HG03135 (cell line): ENCODE measurements at regions not wholly inside any gene's neighbourhood (a gene's known extent, or its start where the extent isn't known, plus 50 kb on each side); places are given as distances from the start of the nearest gene placed in this dataset.

Experiments
- ATAC-seq: cut with Tn5 transposase; IDR thresholded peaks from one replicate; pipeline ENCODE4 v1.9.1; 2021; ENCODE audit warnings: mild to moderate bottlenecking, moderate library complexity; ENCODE audit not compliant: unreplicated experiment

DNA sequence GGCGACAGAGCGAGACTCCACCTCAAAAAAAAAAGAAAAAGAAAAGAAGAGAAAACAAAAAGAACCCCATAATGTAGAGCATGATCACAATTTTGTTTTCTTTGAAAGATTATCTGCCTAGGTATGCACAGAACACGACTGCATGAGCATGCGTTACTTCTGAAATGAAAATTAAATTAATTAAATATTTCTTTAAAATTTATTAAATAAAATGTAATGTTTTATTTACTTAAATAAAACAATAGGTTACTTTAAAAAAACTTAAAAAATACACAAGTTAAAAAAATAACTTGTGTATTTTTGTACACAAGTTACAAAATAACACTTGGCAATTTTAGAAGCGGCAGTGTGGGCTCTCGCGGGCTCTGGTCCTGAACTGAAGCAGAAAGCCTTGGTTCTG is 107.8 kb downstream of the TFAP2A start:
- no peak for ATAC-seq

DNA sequence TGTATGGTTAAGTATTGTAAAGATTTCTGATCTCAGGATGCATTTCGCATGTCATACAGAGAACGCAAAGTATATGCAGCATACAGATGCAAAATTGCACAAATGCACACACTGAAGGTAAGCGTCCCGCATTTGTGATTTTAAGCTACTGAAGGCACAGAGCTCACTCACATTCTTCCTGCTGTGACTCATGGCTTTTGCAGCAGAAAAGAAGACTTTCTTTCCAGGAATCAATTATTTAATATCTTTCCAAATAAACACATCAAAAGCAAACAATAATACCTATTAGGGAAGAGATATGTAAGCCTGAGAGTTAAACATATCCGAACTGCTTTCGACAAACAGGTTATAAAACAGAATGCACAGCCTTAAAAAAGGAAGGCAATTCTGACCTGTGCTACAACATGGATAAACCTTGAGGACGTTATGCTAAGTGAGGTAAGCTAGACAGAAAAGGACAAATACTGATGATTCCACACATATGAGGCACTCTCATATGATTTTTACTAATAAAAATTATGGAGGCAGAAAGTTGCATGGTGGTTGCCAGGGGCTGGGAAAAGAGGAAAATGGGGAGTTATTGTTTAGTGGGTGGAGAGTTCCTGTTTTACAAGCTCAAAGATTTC is 109.0 kb downstream of the TFAP2A start:
- ATAC-seq, result no peak

DNA sequence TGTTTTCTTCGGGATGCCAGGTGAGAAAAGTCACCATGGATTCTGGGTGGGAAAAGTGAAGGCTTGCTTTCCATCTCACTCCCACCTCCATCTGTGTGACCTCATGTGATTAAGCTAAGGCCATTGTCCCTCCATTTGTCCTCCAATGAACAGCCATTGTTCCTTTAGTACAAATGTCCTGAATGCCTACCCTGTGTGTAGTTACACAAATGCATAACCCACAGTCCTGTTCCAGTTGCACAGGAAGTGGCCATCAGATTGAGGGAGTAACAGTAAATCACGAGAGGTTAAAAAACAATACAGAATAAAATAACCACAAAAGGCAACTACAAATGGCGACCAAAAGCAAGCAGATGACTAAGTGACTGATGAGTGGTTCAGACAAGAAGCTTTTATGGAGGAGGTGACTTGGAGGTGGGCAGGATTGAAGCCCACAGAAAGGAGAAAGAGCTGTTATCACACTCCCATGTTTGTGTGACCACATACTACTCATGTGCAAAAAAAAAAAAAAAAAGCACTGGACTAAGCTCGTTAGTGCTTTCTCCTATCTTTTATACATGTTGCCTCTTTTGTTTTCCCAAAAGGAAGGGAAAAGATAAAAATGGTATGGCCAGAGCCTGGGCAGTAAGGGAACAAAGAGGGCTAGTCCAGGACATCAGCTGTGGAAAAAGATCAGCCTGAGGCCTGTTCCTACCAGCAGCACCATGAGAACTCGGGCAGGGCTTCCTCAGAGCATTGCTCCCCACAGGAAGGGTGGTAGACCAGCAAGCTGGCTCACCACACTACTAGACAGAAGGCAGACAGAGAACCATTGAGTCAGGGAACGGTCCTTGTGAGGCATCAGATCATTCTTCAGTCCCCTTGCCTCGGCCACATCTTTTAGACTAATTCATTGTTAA is 111.0 kb downstream of the TFAP2A start:
- ATAC-seq, result no peak

- no peak for ATAC-seq
Observed at GRCh38 chr6:10302566-10303235, 112.2 kb downstream of the TFAP2A start.

DNA sequence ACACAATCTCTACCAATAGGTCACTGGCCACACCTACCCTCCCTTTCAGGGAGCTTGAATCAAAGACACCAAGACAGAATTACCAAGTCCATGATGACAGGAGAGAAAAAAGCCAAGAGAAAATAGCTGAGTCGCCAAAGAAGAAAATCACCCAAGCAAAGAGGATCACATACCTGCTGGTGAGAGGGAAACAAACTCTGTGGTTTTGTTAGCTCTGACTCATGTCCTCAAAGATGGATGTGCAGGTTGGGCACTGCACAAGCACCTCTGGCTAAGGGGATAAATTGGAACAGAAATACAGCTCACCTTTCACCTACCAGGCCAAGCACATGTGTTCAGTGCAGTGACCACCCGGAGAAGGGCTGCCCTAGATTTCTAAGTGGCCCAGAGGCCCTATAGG is 114.8 kb downstream of the TFAP2A start:
- no peak for ATAC-seq

- no peak for ATAC-seq
Observed at GRCh38 chr6:10297832-10298231, 117.0 kb downstream of the TFAP2A start.

- no peak for ATAC-seq
Observed at GRCh38 chr6:10278746-10279145, 136.1 kb downstream of the TFAP2A start.

- ATAC-seq, result no peak
Observed at GRCh38 chr6:10276660-10277287, 138.1 kb downstream of the TFAP2A start.

- ATAC-seq, result no peak
Observed at GRCh38 chr6:10276106-10276505, 138.8 kb downstream of the TFAP2A start.

- ATAC-seq, result no peak
Observed at GRCh38 chr6:10272591-10272990, 142.3 kb downstream of the TFAP2A start.

GRCh38 chr6:10271982-10272381 is 142.9 kb downstream of the TFAP2A start:
- no peak for ATAC-seq

GRCh38 chr6:10269814-10270472 is 144.9 kb downstream of the TFAP2A start:
- no peak for ATAC-seq

DNA sequence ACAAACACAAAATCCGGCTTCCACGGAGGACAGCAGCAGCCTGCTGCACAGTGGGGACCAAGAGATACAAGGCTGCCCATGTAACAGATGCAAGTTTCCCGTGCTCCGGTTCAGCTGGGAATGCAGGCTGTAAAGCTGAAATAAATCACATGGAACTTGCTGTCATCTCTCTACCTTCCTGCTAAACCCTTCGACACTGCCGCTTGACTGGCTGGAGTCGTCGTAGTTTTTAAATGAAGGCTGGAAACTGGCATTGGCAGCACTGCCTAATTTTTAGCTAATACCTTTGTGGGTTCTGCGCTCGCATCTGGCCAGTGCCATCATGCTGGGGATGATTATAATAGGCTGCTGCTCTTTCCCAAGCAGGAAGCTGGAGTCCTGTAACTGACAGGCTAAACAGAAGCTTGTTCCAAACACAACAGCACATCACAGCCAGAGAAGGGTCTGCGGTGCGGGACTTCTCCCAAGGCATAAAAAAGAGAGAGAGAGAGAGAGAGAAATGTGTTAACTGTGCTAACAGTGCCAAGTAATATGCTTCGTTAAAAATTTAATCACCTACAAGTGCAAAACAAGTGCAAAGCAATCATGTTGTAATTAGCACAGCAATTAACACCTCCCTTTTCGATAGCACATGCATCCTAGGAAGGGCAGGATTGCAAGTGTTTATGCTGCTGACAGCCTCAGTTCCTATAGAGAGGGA is 146.1 kb downstream of the TFAP2A start:
- ATAC-seq, result no peak

GRCh38 chr6:10268111-10268510 is 146.8 kb downstream of the TFAP2A start:
- no peak for ATAC-seq

DNA sequence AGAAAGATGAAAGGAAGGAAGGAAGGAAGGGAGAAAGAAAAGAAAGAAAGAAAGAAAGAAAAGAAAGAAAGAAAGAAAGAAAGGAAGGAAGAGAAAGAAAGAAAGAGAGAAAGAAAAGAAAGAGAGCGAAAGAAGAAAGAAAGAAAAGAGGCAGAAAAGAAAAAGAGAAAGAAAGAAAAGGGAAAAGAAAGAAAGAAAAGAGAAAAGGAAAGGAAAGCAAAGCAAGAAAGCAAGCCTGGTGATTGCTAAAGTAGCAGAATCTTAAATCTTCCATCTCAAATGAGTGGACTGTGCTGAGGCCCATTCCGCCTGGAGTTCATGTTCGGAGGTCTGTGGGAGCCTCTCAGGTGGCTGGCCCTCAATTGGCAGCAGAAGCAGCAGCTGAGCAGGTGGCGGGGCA is 148.4 kb downstream of the TFAP2A start:
- ATAC-seq, result no peak

- no peak for ATAC-seq
Observed at GRCh38 chr6:10266061-10266460, 148.8 kb downstream of the TFAP2A start.

- no peak for ATAC-seq
Observed at GRCh38 chr6:10262505-10262904, 152.4 kb downstream of the TFAP2A start.

GRCh38 chr6:10259671-10260070 is 155.2 kb downstream of the TFAP2A start:
- no peak for ATAC-seq

DNA sequence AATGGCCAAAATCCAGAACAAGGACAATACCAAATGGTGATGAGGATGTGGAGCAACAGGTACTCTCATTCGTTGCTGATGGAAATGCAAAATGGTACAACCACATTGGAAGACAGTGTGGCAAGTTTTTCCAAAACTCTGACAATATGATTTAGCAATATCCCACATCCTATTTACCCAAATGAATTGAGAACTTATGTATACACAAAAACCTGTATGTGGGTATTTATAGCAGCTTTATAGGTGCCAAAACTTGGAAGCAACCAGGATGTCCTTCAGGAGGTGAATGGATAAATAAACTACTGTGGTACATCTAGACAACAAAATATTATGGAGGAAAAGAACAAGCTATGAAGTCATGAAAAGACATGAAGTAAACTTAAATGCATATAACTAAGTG is 156.5 kb downstream of the TFAP2A start:
- ATAC-seq, result no peak

GRCh38 chr6:10256113-10256690 is 158.7 kb downstream of the TFAP2A start:
- ATAC-seq, result no peak
